T-helper 2 cell (primary cell): ENCODE measurements at regions not wholly inside any gene's neighbourhood (a gene's known extent, or its start where the extent isn't known, plus 50 kb on each side); places are given as distances from the start of the nearest gene placed in this dataset.

Source experiments
- DNase-seq, 5 experiments: peaks; one replicate each; pipeline versions ENCODE4 v3.0.0 to v3.0.0-alpha.2; 2012 to 2022

GRCh38 chr14:76925097-76925441 is 98.9 kb downstream of the LRRC74A start:
- DNase-seq = no peak

- peak in 2 of 5 experiments; percentile 38 to 62 for DNase-seq
Observed at GRCh38 chr14:76924371-76925096, 98.3 kb downstream of the LRRC74A start.

- DNase-seq = no peak
Observed at GRCh38 chr14:76923431-76924370, 97.5 kb downstream of the LRRC74A start.

GRCh38 chr14:76922584-76922983 is 96.4 kb downstream of the LRRC74A start:
- no peak for DNase-seq

GRCh38 chr14:76922092-76922491 is 95.9 kb downstream of the LRRC74A start:
- DNase-seq = no peak

- no peak for DNase-seq
Observed at GRCh38 chr14:76921088-76921399, 94.8 kb downstream of the LRRC74A start.

GRCh38 chr14:76920331-76921087 is 94.3 kb downstream of the LRRC74A start:
- DNase-seq = no peak

- DNase-seq = no peak
Observed at GRCh38 chr14:76919431-76920330, 93.5 kb downstream of the LRRC74A start.
